ENCODE measurements at regions not wholly inside any gene's neighbourhood (a gene's known extent, or its start where the extent isn't known, plus 50 kb on each side); places are given as distances from the start of the nearest gene placed in this dataset.
A peak's percentile ranks its signal among the peaks of the same experiment; 100 is the strongest.

GRCh38 chr13:78102121-78102677 lies 183.6 kb upstream of the EDNRB start:
- WGBS (ENCODE audit: extremely low coverage, insufficient coverage, insufficient read length) = no CpG with 5 or more reads among the region's 4 CpGs
- no peak overlapping the region for H2BK5ac ChIP-seq (ENCODE audit: low read depth, low read length, poor library complexity)

GRCh38 chr13:78100486-78100885 lies 181.9 kb upstream of the EDNRB start:
- no peak overlapping the region for H4K12ac ChIP-seq (ENCODE audit: low read depth, low read length)
- H3K4me2 ChIP-seq (ENCODE audit: low read length) = no peak overlapping the region
- no peaks in the 10 kb centered on the region for H3K9me3 ChIP-seq (ENCODE audit: insufficient read depth, low read depth, low read length)
- no peak overlapping the region for H3K4me3 ChIP-seq (ENCODE audit: low read depth, low read length)
- H3K14ac ChIP-seq (ENCODE audit: low read length) = no peak overlapping the region
- no peaks in the 10 kb centered on the region for H3K36me3 ChIP-seq (ENCODE audit: control insufficient read depth in 1 of 2, insufficient read depth in 2 of 2, low read length in 2 of 2)
- H2BK120ac ChIP-seq (ENCODE audit: insufficient read depth, low read length, poor library complexity) = no peak overlapping the region
- no peak overlapping the region for H4K8ac ChIP-seq (ENCODE audit: low read depth, low read length)
- no peak overlapping the region for H2BK5ac ChIP-seq (ENCODE audit: low read depth, low read length, poor library complexity)
- no peak overlapping the region for H4K91ac ChIP-seq (ENCODE audit: low read depth, low read length)
- no peak overlapping the region for H2AK5ac ChIP-seq (ENCODE audit: low read length)
- no peak for DNase-seq
- no peaks in the 10 kb centered on the region for H3K4me1 ChIP-seq (ENCODE audit: control insufficient read depth in 1 of 2, insufficient read depth in 2 of 2, low read length in 2 of 2)
- no peak overlapping the region for H3K18ac ChIP-seq (ENCODE audit: low read length)
- no peaks in the 10 kb centered on the region for H3K79me2 ChIP-seq (ENCODE audit: control insufficient read depth, insufficient read depth, low read length, poor library complexity)
- no peaks in the 10 kb centered on the region for H3K27me3 ChIP-seq (ENCODE audit: insufficient read depth, low read length)
- H2AFZ ChIP-seq (ENCODE audit: insufficient read depth, low read length, poor library complexity) = no peak overlapping the region
- H3K9ac ChIP-seq (ENCODE audit: low read length) = no peak overlapping the region
- no peaks in the 10 kb centered on the region for H3K79me1 ChIP-seq (ENCODE audit: low read length)
- no peak overlapping the region for H3K27ac ChIP-seq (ENCODE audit: low read depth, low read length)
- H2BK12ac ChIP-seq (ENCODE audit: low read length) = no peak overlapping the region
- no CpG with 5 or more reads among the region's 4 CpGs for WGBS (ENCODE audit: extremely low coverage, insufficient coverage, insufficient read length)
- H3K4ac ChIP-seq (ENCODE audit: low read depth, low read length) = no peak overlapping the region
- no peak overlapping the region for H3K23ac ChIP-seq (ENCODE audit: low read length)

More at GRCh38 chr13:78102121-78102677, 183.6 kb upstream of the EDNRB start:
- H3K79me2 ChIP-seq (ENCODE audit: control insufficient read depth, insufficient read depth, low read length, poor library complexity) = no peaks in the 10 kb centered on the region
- no peak overlapping the region for H3K4ac ChIP-seq (ENCODE audit: low read depth, low read length)
- DNase-seq = peak in 1 of 2 donors; percentile 1
- H4K91ac ChIP-seq (ENCODE audit: low read depth, low read length) = no peak overlapping the region
- no peaks in the 10 kb centered on the region for H3K36me3 ChIP-seq (ENCODE audit: control insufficient read depth in 1 of 2, insufficient read depth in 2 of 2, low read length in 2 of 2)
- no peak overlapping the region for H4K8ac ChIP-seq (ENCODE audit: low read depth, low read length)
- H2AFZ ChIP-seq (ENCODE audit: insufficient read depth, low read length, poor library complexity) = no peak overlapping the region
- no peaks in the 10 kb centered on the region for H3K9me3 ChIP-seq (ENCODE audit: insufficient read depth, low read depth, low read length)
- H3K4me3 ChIP-seq (ENCODE audit: low read depth, low read length) = no peak overlapping the region
- no peak overlapping the region for H3K18ac ChIP-seq (ENCODE audit: low read length)
- H3K27ac ChIP-seq (ENCODE audit: low read depth, low read length) = no peak overlapping the region
- no peak overlapping the region for H4K12ac ChIP-seq (ENCODE audit: low read depth, low read length)
- H3K27me3 ChIP-seq (ENCODE audit: insufficient read depth, low read length) = no peaks in the 10 kb centered on the region
- H3K4me2 ChIP-seq (ENCODE audit: low read length) = no peak overlapping the region
- H2BK120ac ChIP-seq (ENCODE audit: insufficient read depth, low read length, poor library complexity) = no peak overlapping the region
- no peak overlapping the region for H3K14ac ChIP-seq (ENCODE audit: low read length)
- H2AK5ac ChIP-seq (ENCODE audit: low read length) = no peak overlapping the region
- no peak overlapping the region for H3K9ac ChIP-seq (ENCODE audit: low read length)
- H3K79me1 ChIP-seq (ENCODE audit: low read length) = no peaks in the 10 kb centered on the region
- H3K4me1 ChIP-seq (ENCODE audit: control insufficient read depth in 1 of 2, insufficient read depth in 2 of 2, low read length in 2 of 2) = no peaks in the 10 kb centered on the region
- no peak overlapping the region for H3K23ac ChIP-seq (ENCODE audit: low read length)
- no peak overlapping the region for H2BK12ac ChIP-seq (ENCODE audit: low read length)

DNA sequence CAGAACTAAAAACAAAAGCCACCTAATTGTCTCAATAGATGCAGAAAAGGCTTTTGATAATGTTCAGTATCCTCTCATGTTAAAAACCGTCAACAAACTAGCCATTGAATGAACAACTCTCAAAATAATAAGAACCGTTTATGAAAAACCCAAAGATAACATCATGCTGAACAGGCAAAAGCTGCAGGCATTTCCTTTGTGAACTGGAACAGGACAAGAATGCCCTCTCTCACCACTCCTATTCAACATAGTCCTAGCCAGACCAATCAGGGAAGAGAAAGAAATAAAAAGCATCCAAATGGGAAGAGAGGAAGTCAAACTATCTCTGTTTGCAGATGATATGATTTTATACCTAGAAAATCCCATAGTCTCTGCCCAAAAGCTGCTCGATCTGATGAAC lies 179.6 kb upstream of the EDNRB start:
- Histone ChIP-seq H3K14ac (ENCODE audit: low read length) (no peak overlapping the region), H3K79me1 (ENCODE audit: low read length) (no peaks in the 10 kb centered on the region), H3K23ac (ENCODE audit: low read length) (no peak overlapping the region), H2BK12ac (ENCODE audit: low read length) (no peak overlapping the region), H3K27me3 (ENCODE audit: insufficient read depth, low read length) (no peaks in the 10 kb centered on the region), H4K12ac (ENCODE audit: low read depth, low read length) (no peak overlapping the region), H3K4ac (ENCODE audit: low read depth, low read length) (no peak overlapping the region), H2BK5ac (ENCODE audit: low read depth, low read length, poor library complexity) (no peak overlapping the region), H3K27ac (ENCODE audit: low read depth, low read length) (no peak overlapping the region), H3K9me3 (ENCODE audit: insufficient read depth, low read depth, low read length) (no peaks in the 10 kb centered on the region), H3K4me1 (ENCODE audit: control insufficient read depth in 1 of 2, insufficient read depth in 2 of 2, low read length in 2 of 2) (no peaks in the 10 kb centered on the region), H4K91ac (ENCODE audit: low read depth, low read length) (no peak overlapping the region), H3K4me2 (ENCODE audit: low read length) (no peak overlapping the region), H2AFZ (ENCODE audit: insufficient read depth, low read length, poor library complexity) (no peak overlapping the region), H3K36me3 (ENCODE audit: control insufficient read depth in 1 of 2, insufficient read depth in 2 of 2, low read length in 2 of 2) (no peaks in the 10 kb centered on the region), H3K4me3 (ENCODE audit: low read depth, low read length) (no peak overlapping the region), H3K79me2 (ENCODE audit: control insufficient read depth, insufficient read depth, low read length, poor library complexity) (no peaks in the 10 kb centered on the region), H2BK120ac (ENCODE audit: insufficient read depth, low read length, poor library complexity) (no peak overlapping the region), H3K18ac (ENCODE audit: low read length) (no peak overlapping the region), H3K9ac (ENCODE audit: low read length) (no peak overlapping the region), H4K8ac (ENCODE audit: low read depth, low read length) (no peak overlapping the region), H2AK5ac (ENCODE audit: low read length) (no peak overlapping the region)
- DNase-seq = no peak
- WGBS (ENCODE audit: extremely low coverage, insufficient coverage, insufficient read length) = no CpG with 5 or more reads among the region's 3 CpGs

DNA sequence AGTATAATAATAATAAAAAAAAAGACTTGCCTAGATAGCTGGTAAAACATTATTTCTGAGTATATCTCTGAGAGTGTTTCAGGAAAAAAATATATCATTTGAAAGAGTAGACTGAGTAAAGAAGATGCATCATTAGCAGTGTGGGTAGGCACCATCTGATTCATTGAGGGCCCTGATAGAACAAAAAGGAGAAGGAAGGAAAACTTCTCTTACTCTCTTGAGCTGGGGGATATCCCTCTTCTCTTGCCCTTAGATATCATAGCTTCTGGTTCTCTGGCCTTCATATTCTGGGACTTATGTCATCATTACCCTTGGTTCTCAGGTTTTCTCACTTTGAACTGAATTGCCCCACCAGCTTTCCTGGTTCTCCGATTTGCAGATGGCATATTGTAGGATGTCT lies 177.6 kb upstream of the EDNRB start:
- Histone ChIP-seq H3K4ac (ENCODE audit: low read depth, low read length) (no peak overlapping the region), H2BK120ac (ENCODE audit: insufficient read depth, low read length, poor library complexity) (no peak overlapping the region), H3K36me3 (ENCODE audit: control insufficient read depth in 1 of 2, insufficient read depth in 2 of 2, low read length in 2 of 2) (no peaks in the 10 kb centered on the region), H2BK12ac (ENCODE audit: low read length) (no peak overlapping the region), H3K27me3 (ENCODE audit: insufficient read depth, low read length) (no peaks in the 10 kb centered on the region), H3K9ac (ENCODE audit: low read length) (no peak overlapping the region), H3K4me3 (ENCODE audit: low read depth, low read length) (no peak overlapping the region), H2AK5ac (ENCODE audit: low read length) (no peak overlapping the region), H3K18ac (ENCODE audit: low read length) (no peak overlapping the region), H4K91ac (ENCODE audit: low read depth, low read length) (no peak overlapping the region), H4K12ac (ENCODE audit: low read depth, low read length) (no peak overlapping the region), H3K9me3 (ENCODE audit: insufficient read depth, low read depth, low read length) (no peaks in the 10 kb centered on the region), H3K4me2 (ENCODE audit: low read length) (no peak overlapping the region), H2AFZ (ENCODE audit: insufficient read depth, low read length, poor library complexity) (no peak overlapping the region), H3K23ac (ENCODE audit: low read length) (no peak overlapping the region), H2BK5ac (ENCODE audit: low read depth, low read length, poor library complexity) (no peak overlapping the region), H3K79me2 (ENCODE audit: control insufficient read depth, insufficient read depth, low read length, poor library complexity) (no peaks in the 10 kb centered on the region), H3K79me1 (ENCODE audit: low read length) (no peaks in the 10 kb centered on the region), H3K14ac (ENCODE audit: low read length) (no peak overlapping the region), H3K27ac (ENCODE audit: low read depth, low read length) (no peak overlapping the region), H3K4me1 (ENCODE audit: control insufficient read depth in 1 of 2, insufficient read depth in 2 of 2, low read length in 2 of 2) (no peaks in the 10 kb centered on the region), H4K8ac (ENCODE audit: low read depth, low read length) (no peak overlapping the region)
- DNase-seq = no peak
- no CpG with 5 or more reads among the region's 1 CpG for WGBS (ENCODE audit: extremely low coverage, insufficient coverage, insufficient read length)

Measured in trophoblast cell (in vitro differentiated cells and primary cell).